IMR-90 (cell line): ENCODE measurements at regions not wholly inside any gene's neighbourhood (a gene's known extent, or its start where the extent isn't known, plus 50 kb on each side); places are given as distances from the start of the nearest gene placed in this dataset.

Source experiments
- ATAC-seq: fragments of 200-7000 bp; cut with Tn5 transposase; 2 replicates; pipeline ENCODE4 v1.9.1; 2020; ENCODE audit warnings: low read depth, mild to moderate bottlenecking, moderate library complexity
- BruUV-seq: library from RNA; stranded (reverse); fragments of 400-500 nt; replicated peaks from 2 replicates; lab custom pipeline; 2021; lab: Mats Ljungman, UMichigan
- CTCF ChIA-PET: fragments of 300-600 bp; formaldehyde crosslinking; extraction: SDS; loops from one replicate; lab custom pipeline; 2021; ENCODE audit warnings: antibody characterized with exemption; lab: Yijun Ruan, JAX
- POLR2A ChIA-PET: fragments of 300-600 bp; sonication (Branson Sonifier 250); formaldehyde crosslinking; loops from one replicate; lab custom pipeline; 2022; ENCODE audit warnings: antibody characterized with exemption; ENCODE audit not compliant: unreplicated experiment; lab: Charles Lee
- DNase-seq: peaks from one replicate; pipeline ENCODE4 v3.0.0; 2013
- H2AFZ ChIP-seq: replicated peaks from 2 replicates; pipeline ENCODE3; 2013; ENCODE audit warnings: low read length, mild to moderate bottlenecking; ENCODE audit not compliant: poor library complexity
- H2AK5ac ChIP-seq: 2 replicates; pipeline ENCODE4 v1.6.1; 2013; ENCODE audit warnings: low read depth, low read length, inconsistent platforms
- H2AK9ac ChIP-seq: replicated peaks from 2 replicates; pipeline ENCODE3; 2013; ENCODE audit warnings: mild to moderate bottlenecking, low read depth, low read length, moderate library complexity; ENCODE audit not compliant: poor library complexity
- H2BK120ac ChIP-seq: 2 replicates; pipeline ENCODE4 v1.6.1; 2013; ENCODE audit warnings: low read depth, low read length, inconsistent platforms
- H2BK15ac ChIP-seq: 3 replicates; pipeline ENCODE4 v1.6.1; 2013; ENCODE audit warnings: low read depth, low read length, inconsistent platforms
- H2BK20ac ChIP-seq: 2 replicates; pipeline ENCODE4 v1.6.1; 2013; ENCODE audit warnings: low read depth, mild to moderate bottlenecking, inconsistent platforms, low read length, moderate library complexity
- H2BK5ac ChIP-seq: 2 replicates; pipeline ENCODE4 v1.6.1; 2013; ENCODE audit warnings: mild to moderate bottlenecking, low read depth, low read length, inconsistent platforms; ENCODE audit not compliant: poor library complexity, severe bottlenecking
- H3K14ac ChIP-seq: replicated peaks from 2 replicates; pipeline ENCODE4 v1.6.1; 2013; ENCODE audit warnings: low read depth, low read length, inconsistent platforms
- H3K18ac ChIP-seq: 2 replicates; pipeline ENCODE4 v1.6.1; 2013; ENCODE audit warnings: low read depth, low read length, control low read depth
- H3K23ac ChIP-seq: 2 replicates; pipeline ENCODE4 v1.6.1; 2013; ENCODE audit warnings: low read depth, low read length, inconsistent platforms
- H3K27ac ChIP-seq: 2 replicates; pipeline ENCODE4 v1.5.1; 2013; ENCODE audit warnings: mild to moderate bottlenecking, control low read depth, low read length; ENCODE audit not compliant: insufficient read depth
- H3K27me3 ChIP-seq: 2 replicates; pipeline ENCODE4 v1.6.1; 2013; ENCODE audit warnings: low read length; ENCODE audit not compliant: control insufficient read depth, insufficient read depth
- H3K36me3 ChIP-seq: 2 replicates; pipeline ENCODE4 v1.6.1; 2013; ENCODE audit warnings: low read length, mixed read lengths; ENCODE audit not compliant: control insufficient read depth, insufficient read depth
- H3K4ac ChIP-seq: 2 replicates; pipeline ENCODE4 v1.6.1; 2013; ENCODE audit warnings: low read depth, low read length, inconsistent platforms
- H3K4me1 ChIP-seq: 2 replicates; pipeline ENCODE4 v1.6.1; 2013; ENCODE audit warnings: low read length, mixed read lengths; ENCODE audit not compliant: control insufficient read depth, insufficient read depth
- H3K4me2 ChIP-seq: 2 replicates; pipeline ENCODE4 v1.6.1; 2013; ENCODE audit warnings: low read depth, mild to moderate bottlenecking, control low read depth, low read length, moderate library complexity
- H3K4me3 ChIP-seq: 2 replicates; pipeline ENCODE4 v1.5.1; 2013; ENCODE audit warnings: low read depth, mild to moderate bottlenecking, control low read depth, low read length, moderate library complexity; ENCODE audit not compliant: insufficient read depth
- H3K56ac ChIP-seq: 2 replicates; pipeline ENCODE4 v1.6.1; 2013; ENCODE audit warnings: low read length, inconsistent platforms; ENCODE audit not compliant: insufficient read depth; ENCODE audit errors: extremely low read depth
- H3K79me1 ChIP-seq, 2 experiments: 2 replicates each; pipeline ENCODE4 v1.6.1; 2013; ENCODE audit warnings: low read length in 2 of 2, inconsistent platforms in 1 of 2, low read depth in 1 of 2
- H3K9ac ChIP-seq: 2 replicates; pipeline ENCODE4 v1.6.1; 2013; ENCODE audit warnings: low read depth, low read length, control low read depth
- H3K9me1 ChIP-seq: 2 replicates; pipeline ENCODE4 v1.6.1; 2013; ENCODE audit warnings: low read length, inconsistent platforms; ENCODE audit not compliant: insufficient read depth
- H3K9me3 ChIP-seq: 2 replicates; pipeline ENCODE4 v1.6.1; 2013; ENCODE audit warnings: low read length; ENCODE audit not compliant: control insufficient read depth, insufficient read depth
- H4K20me1 ChIP-seq: 2 replicates; pipeline ENCODE4 v1.6.1; 2013; ENCODE audit warnings: low read length, inconsistent platforms; ENCODE audit not compliant: insufficient read depth
- H4K5ac ChIP-seq: 2 replicates; pipeline ENCODE4 v1.6.1; 2013; ENCODE audit warnings: mild to moderate bottlenecking, low read depth, low read length, control low read depth
- H4K8ac ChIP-seq, 2 experiments: 2 replicates each; pipeline ENCODE4 v1.6.1; 2013; ENCODE audit warnings: low read depth in 2 of 2, low read length in 2 of 2, control low read depth in 1 of 2, inconsistent platforms in 1 of 2
- H4K91ac ChIP-seq: 2 replicates; pipeline ENCODE4 v1.6.1; 2013; ENCODE audit warnings: low read depth, low read length, inconsistent platforms; ENCODE audit not compliant: insufficient read depth
- CHD1 ChIP-seq: IDR thresholded peaks from 2 replicates; pipeline ENCODE4 v1.6.1; 2012; ENCODE audit warnings: low read depth, low read length, improper control_type of control experiment
- FOS ChIP-seq: fragments of 150-350 bp; IDR thresholded peaks from 2 replicates; pipeline ENCODE4 v1.6.1; 2016; ENCODE audit warnings: low read depth, low read length
- MAFK ChIP-seq: IDR thresholded peaks from 2 replicates; pipeline ENCODE4 v1.6.1; 2012; ENCODE audit warnings: low read depth, low read length, improper control_type of control experiment
- MAZ ChIP-seq: IDR thresholded peaks from 2 replicates; pipeline ENCODE4 v1.6.1; 2012; ENCODE audit warnings: low read depth, mild to moderate bottlenecking, low read length, improper control_type of control experiment, moderate library complexity, borderline replicate concordance
- NFE2L2 ChIP-seq: fragments of 150-350 bp; IDR thresholded peaks from 2 replicates; pipeline ENCODE4 v1.6.1; 2016; ENCODE audit warnings: low read depth, mild to moderate bottlenecking, low read length
- POLR2A ChIP-seq: IDR thresholded peaks from 2 replicates; pipeline ENCODE4 v1.6.1; 2012; ENCODE audit warnings: mild to moderate bottlenecking, low read depth, low read length
- RCOR1 ChIP-seq: IDR thresholded peaks from 2 replicates; pipeline ENCODE4 v1.6.1; 2012; ENCODE audit warnings: mild to moderate bottlenecking, low read length, improper control_type of control experiment; ENCODE audit not compliant: insufficient replicate concordance
- RFX5 ChIP-seq: IDR thresholded peaks from 2 replicates; pipeline ENCODE4 v1.8.0; 2012; ENCODE audit warnings: low read depth, mild to moderate bottlenecking, low read length, moderate library complexity
- dilution Hi-C: fragments of 300-500 bp; cut with HindIII; formaldehyde crosslinking; loops from one replicate; pipeline ENCODE4 v1.14.3; 2018; ENCODE audit warnings: low sequenced_read_pairs; ENCODE audit not compliant: unreplicated experiment
- in situ Hi-C: fragments of 300-500 bp; cut with MboI; formaldehyde crosslinking; loops from 3 replicates; pipeline ENCODE4 v1.14.3; 2019; ENCODE audit warnings: low sequenced_read_pairs, inconsistent platforms, mixed read lengths
- intact Hi-C: fragments of 100-400 bp; cut with micrococcal nuclease; formaldehyde crosslinking; loops from 2 replicates; pipeline ENCODE4 v1.10.0; 2022
- TF ChIP-seq, protein P1 (sequence below): fragments of 150-350 bp; IDR thresholded peaks from 2 replicates; pipeline ENCODE4 v1.6.1; 2017; ENCODE audit warnings: mild to moderate bottlenecking, antibody characterized with exemption, low read length, low read depth

DNA sequence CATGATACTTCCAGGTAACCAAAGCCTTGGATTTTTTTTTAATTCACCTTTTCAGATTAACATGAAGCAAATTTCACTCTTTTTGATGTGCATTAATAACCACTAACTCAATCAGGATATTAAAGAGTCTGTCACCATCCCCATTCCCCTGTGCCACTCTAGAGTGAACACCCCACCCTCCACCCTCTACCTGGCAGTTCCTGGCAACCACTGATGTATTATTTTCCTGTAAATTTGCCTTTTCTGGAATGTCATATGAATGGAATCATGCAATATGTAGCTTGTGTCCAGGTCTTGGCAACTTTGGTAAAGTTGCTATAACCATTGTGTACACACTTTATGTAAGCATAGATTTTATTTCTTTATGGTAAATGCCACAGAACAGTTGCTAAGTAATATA, 627.6 kb downstream of the MCTP2 start:
- no peak overlapping the region for H3K56ac ChIP-seq
- no peaks in the 10 kb centered on the region for H3K36me3 ChIP-seq
- H3K23ac ChIP-seq: no peak overlapping the region
- no peak overlapping the region for H2BK15ac ChIP-seq
- no peaks in the 10 kb centered on the region for H3K79me1 ChIP-seq
- H3K18ac ChIP-seq: no peak overlapping the region
- H3K4ac ChIP-seq: no peak overlapping the region
- H4K20me1 ChIP-seq: no peaks in the 10 kb centered on the region
- H2BK5ac ChIP-seq: no peak overlapping the region
- H3K4me1 ChIP-seq: no peaks in the 10 kb centered on the region
- in situ Hi-C loops: no loop called here
- no peak overlapping the region for H2AFZ ChIP-seq
- intact Hi-C loops: loop anchor here (1.0 kb wide), 1 partner anchor 40 kb away; no protein-coding TSS in a partner anchor
- no peak overlapping the region for H3K4me2 ChIP-seq
- no peak overlapping the region for H2AK5ac ChIP-seq
- H4K8ac ChIP-seq: no peak overlapping the region
- no peak overlapping the region for H2AK9ac ChIP-seq
- H3K27ac ChIP-seq: no peak overlapping the region
- no TSS peak for BruUV-seq
- H2BK20ac ChIP-seq: no peak overlapping the region
- TF ChIP-seq RCOR1 (no peak), RFX5 (no peak), CHD1 (no peak), POLR2A (no peak), NFE2L2 (no peak), MAZ (no peak), MAFK (no peak), FOS (no peak)
- TF ChIP-seq, protein P1, sequence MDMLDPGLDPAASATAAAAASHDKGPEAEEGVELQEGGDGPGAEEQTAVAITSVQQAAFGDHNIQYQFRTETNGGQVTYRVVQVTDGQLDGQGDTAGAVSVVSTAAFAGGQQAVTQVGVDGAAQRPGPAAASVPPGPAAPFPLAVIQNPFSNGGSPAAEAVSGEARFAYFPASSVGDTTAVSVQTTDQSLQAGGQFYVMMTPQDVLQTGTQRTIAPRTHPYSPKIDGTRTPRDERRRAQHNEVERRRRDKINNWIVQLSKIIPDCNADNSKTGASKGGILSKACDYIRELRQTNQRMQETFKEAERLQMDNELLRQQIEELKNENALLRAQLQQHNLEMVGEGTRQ: no peak
- ChIA-PET POLR2A (no interaction called here), CTCF (no interaction called here)
- no peak overlapping the region for H4K91ac ChIP-seq
- no peaks in the 10 kb centered on the region for H3K9me1 ChIP-seq
- H4K5ac ChIP-seq: no peak overlapping the region
- dilution Hi-C loops: no loop called here
- no peak overlapping the region for H3K9ac ChIP-seq
- DNase-seq (no peak), ATAC-seq (no peak)
- no peak overlapping the region for H3K4me3 ChIP-seq
- no peaks in the 10 kb centered on the region for H3K27me3 ChIP-seq
- no peak overlapping the region for H3K14ac ChIP-seq
- H3K9me3 ChIP-seq: peaks cover 19% of the 10 kb centered on the region
- H2BK120ac ChIP-seq: no peak overlapping the region
